ENCODE measurements at regions not wholly inside any gene's neighbourhood (a gene's known extent, or its start where the extent isn't known, plus 50 kb on each side); places are given as distances from the start of the nearest gene placed in this dataset.

- Histone ChIP-seq H3K27me3 (no peaks in the 10 kb centered on the region), H3K36me3 (no peaks in the 10 kb centered on the region), H3K9me3 (no peaks in the 10 kb centered on the region), H3K4me3 (no peak overlapping the region), H3K4me1 (no peaks in the 10 kb centered on the region), H3K27ac (no peak overlapping the region)
- no peak for DNase-seq
- TF ChIP-seq CTCF (IDR thresholded peaks at IDR 0.05): no peak
- TF ChIP-seq POLR2A (IDR thresholded peaks at IDR 0.05): no peak
These were observed 252.2 kb downstream of the ENGASE start for GRCh38 chr17:79326814-79327213.

GRCh38 chr17:79325709-79326430, 251.2 kb downstream of the ENGASE start:
- DNase-seq: no peak
- Histone ChIP-seq H3K9me3 (no peaks in the 10 kb centered on the region), H3K4me3 (no peak overlapping the region), H3K36me3 (no peaks in the 10 kb centered on the region), H3K4me1 (no peaks in the 10 kb centered on the region), H3K27me3 (no peaks in the 10 kb centered on the region), H3K27ac (no peak overlapping the region)
- TF ChIP-seq CTCF (IDR thresholded peaks at IDR 0.05) (no peak), POLR2A (IDR thresholded peaks at IDR 0.05) (no peak)

GRCh38 chr17:79324194-79324593, 249.6 kb downstream of the ENGASE start:
- no peaks in the 10 kb centered on the region for H3K27me3 ChIP-seq
- H3K4me1 ChIP-seq: no peaks in the 10 kb centered on the region
- H3K27ac ChIP-seq: no peak overlapping the region
- no peak for DNase-seq
- no peaks in the 10 kb centered on the region for H3K9me3 ChIP-seq
- no peak for TF ChIP-seq CTCF (IDR thresholded peaks at IDR 0.05)
- no peak for TF ChIP-seq POLR2A (IDR thresholded peaks at IDR 0.05)
- no peaks in the 10 kb centered on the region for H3K36me3 ChIP-seq
- no peak overlapping the region for H3K4me3 ChIP-seq

- Histone ChIP-seq H3K27ac (no peak overlapping the region), H3K27me3 (no peaks in the 10 kb centered on the region), H3K36me3 (no peaks in the 10 kb centered on the region), H3K4me1 (no peaks in the 10 kb centered on the region), H3K9me3 (no peaks in the 10 kb centered on the region), H3K4me3 (no peak overlapping the region)
- TF ChIP-seq POLR2A (IDR thresholded peaks at IDR 0.05): no peak
- TF ChIP-seq CTCF (IDR thresholded peaks at IDR 0.05): no peak
- DNase-seq: no peak
These were observed 248.9 kb downstream of the ENGASE start for GRCh38 chr17:79323566-79323965.

- no peak for TF ChIP-seq CTCF (IDR thresholded peaks at IDR 0.05)
- no peak for TF ChIP-seq POLR2A (IDR thresholded peaks at IDR 0.05)
- Histone ChIP-seq H3K9me3 (no peaks in the 10 kb centered on the region), H3K36me3 (no peaks in the 10 kb centered on the region), H3K27ac (no peak overlapping the region), H3K27me3 (no peaks in the 10 kb centered on the region), H3K4me1 (no peaks in the 10 kb centered on the region), H3K4me3 (no peak overlapping the region)
- no peak for DNase-seq
These were observed 247.8 kb downstream of the ENGASE start for GRCh38 chr17:79322211-79323123.
